ENCODE measurements at regions not wholly inside any gene's neighbourhood (a gene's known extent, or its start where the extent isn't known, plus 50 kb on each side); places are given as distances from the start of the nearest gene placed in this dataset.

DNA sequence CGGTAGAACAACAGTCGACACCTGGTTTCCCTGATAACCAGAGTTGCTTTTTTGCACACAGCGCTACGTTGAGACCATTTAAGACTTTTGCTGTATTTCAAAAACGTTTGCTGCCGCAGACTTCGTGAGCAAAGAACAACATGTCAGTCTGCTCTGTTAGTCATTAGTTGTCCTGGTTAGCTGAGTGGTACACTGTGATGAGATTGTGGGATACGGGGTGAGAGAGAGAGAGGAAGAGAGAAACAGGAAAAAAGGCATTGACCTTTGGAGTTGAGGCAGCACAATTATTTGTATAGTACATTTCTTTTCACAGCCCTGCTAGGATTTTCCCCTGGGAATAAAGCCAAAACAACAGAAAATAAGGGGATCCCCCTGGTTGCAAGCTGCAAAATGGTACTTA, 306.1 kb upstream of the WWC1 start (continued):
- TF ChIP-seq, protein P1, sequence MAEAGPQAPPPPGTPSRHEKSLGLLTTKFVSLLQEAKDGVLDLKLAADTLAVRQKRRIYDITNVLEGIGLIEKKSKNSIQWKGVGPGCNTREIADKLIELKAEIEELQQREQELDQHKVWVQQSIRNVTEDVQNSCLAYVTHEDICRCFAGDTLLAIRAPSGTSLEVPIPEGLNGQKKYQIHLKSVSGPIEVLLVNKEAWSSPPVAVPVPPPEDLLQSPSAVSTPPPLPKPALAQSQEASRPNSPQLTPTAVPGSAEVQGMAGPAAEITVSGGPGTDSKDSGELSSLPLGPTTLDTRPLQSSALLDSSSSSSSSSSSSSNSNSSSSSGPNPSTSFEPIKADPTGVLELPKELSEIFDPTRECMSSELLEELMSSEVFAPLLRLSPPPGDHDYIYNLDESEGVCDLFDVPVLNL (CRISPR knock-in tag; IDR thresholded peaks at IDR 0.05; ENCODE audit: borderline replicate concordance, low read depth), result no peak
- TF ChIP-seq ZNF416 (CRISPR knock-in tag; IDR thresholded peaks at IDR 0.05) (no peak), MXD4 (CRISPR knock-in tag; IDR thresholded peaks at IDR 0.05; ENCODE audit: borderline replicate concordance) (no peak), GRHL2 (CRISPR knock-in tag; IDR thresholded peaks at IDR 0.05; ENCODE audit: insufficient replicate concordance, severe bottlenecking) (no peak), TEAD4 (CRISPR knock-in tag; IDR thresholded peaks at IDR 0.05) (no peak)

GRCh38 chr5:167987490-167988280, 303.8 kb upstream of the WWC1 start:
- Mint-ChIP-seq H3K9me3 (no peaks in the 10 kb centered on the region), H3K27me3 (ENCODE audit: low read depth) (0 out of 2 replicates have a peak, but pooled peaks cover 3% of the 10 kb centered on the region), H3K4me1 (peaks cover 49% of the 10 kb centered on the region), H3K27ac (peak overlapping the region; percentile 78; the same call in 1 of the 2 replicates), H3K36me3 (no peaks in the 10 kb centered on the region), H3K4me3 (no peak overlapping the region)
- TF ChIP-seq, protein P2, sequence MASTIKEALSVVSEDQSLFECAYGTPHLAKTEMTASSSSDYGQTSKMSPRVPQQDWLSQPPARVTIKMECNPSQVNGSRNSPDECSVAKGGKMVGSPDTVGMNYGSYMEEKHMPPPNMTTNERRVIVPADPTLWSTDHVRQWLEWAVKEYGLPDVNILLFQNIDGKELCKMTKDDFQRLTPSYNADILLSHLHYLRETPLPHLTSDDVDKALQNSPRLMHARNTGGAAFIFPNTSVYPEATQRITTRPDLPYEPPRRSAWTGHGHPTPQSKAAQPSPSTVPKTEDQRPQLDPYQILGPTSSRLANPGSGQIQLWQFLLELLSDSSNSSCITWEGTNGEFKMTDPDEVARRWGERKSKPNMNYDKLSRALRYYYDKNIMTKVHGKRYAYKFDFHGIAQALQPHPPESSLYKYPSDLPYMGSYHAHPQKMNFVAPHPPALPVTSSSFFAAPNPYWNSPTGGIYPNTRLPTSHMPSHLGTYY (CRISPR knock-in tag; IDR thresholded peaks at IDR 0.05), result no peak
- TF ChIP-seq RELA (CRISPR knock-in tag; IDR thresholded peaks at IDR 0.05; ENCODE audit: borderline replicate concordance), result no peak
- no peak for TF ChIP-seq ZNF423 (CRISPR knock-in tag; IDR thresholded peaks at IDR 0.05)
- no peak for TF ChIP-seq HMGA2 (CRISPR knock-in tag; IDR thresholded peaks at IDR 0.05)
- TF ChIP-seq MXD4 (CRISPR knock-in tag; IDR thresholded peaks at IDR 0.05; ENCODE audit: borderline replicate concordance), result no peak
- no peak for TF ChIP-seq ZNF263 (CRISPR knock-in tag; IDR thresholded peaks at IDR 0.05; ENCODE audit: low read depth)
- TF ChIP-seq PRDM15 (CRISPR knock-in tag; IDR thresholded peaks at IDR 0.05), result no peak
- POLR2A ChIA-PET, result no interaction called here
- ATAC-seq, result peak; percentile 83
- DNase-seq (ENCODE audit: low spot score), result peak; percentile 13
- CTCF ChIA-PET, result interaction anchor here (0.6 to 1.2 kb wide), 3 partner anchors 23 to 467 kb away, joined by 3 to 7 read pairs (median 4); no protein-coding TSS in a partner anchor

DNA sequence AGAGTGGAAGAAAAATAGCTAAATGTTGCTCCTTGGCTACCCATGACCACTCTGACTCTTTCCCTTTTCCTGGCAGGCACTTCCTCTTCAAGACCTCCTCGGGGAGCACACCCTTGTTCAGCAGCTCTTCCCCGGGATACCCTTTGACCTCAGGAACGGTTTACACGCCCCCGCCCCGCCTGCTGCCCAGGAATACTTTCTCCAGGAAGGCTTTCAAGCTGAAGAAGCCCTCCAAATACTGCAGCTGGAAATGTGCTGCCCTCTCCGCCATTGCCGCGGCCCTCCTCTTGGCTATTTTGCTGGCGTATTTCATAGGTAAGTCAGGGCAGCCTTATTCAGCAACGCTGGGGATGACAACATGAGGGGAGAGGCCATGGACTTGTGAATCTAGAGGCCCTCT, 298.6 kb upstream of the WWC1 start:
- CTCF ChIA-PET, result no interaction called here
- H3K9me3 Mint-ChIP-seq, result no peaks in the 10 kb centered on the region
- H3K4me3 Mint-ChIP-seq, result no peak overlapping the region
- POLR2A ChIA-PET, result no interaction called here
- no peaks in the 10 kb centered on the region for H3K36me3 Mint-ChIP-seq
- no peak overlapping the region for H3K27ac Mint-ChIP-seq
- peaks cover 8% of the 10 kb centered on the region for H3K4me1 Mint-ChIP-seq
- H3K27me3 Mint-ChIP-seq (ENCODE audit: low read depth), result 0 out of 2 replicates have a peak, but pooled peaks cover 3% of the 10 kb centered on the region
- no peak for DNase-seq (ENCODE audit: low spot score)
- ATAC-seq, result no peak
- TF ChIP-seq TEAD1 (CRISPR knock-in tag; IDR thresholded peaks at IDR 0.05), result no peak
- TF ChIP-seq, protein P2 (CRISPR knock-in tag; IDR thresholded peaks at IDR 0.05), result no peak
- TF ChIP-seq PRRX2 (CRISPR knock-in tag; IDR thresholded peaks at IDR 0.05), result no peak
- TF ChIP-seq ZNF416 (CRISPR knock-in tag; IDR thresholded peaks at IDR 0.05), result no peak
- TF ChIP-seq, protein P3, sequence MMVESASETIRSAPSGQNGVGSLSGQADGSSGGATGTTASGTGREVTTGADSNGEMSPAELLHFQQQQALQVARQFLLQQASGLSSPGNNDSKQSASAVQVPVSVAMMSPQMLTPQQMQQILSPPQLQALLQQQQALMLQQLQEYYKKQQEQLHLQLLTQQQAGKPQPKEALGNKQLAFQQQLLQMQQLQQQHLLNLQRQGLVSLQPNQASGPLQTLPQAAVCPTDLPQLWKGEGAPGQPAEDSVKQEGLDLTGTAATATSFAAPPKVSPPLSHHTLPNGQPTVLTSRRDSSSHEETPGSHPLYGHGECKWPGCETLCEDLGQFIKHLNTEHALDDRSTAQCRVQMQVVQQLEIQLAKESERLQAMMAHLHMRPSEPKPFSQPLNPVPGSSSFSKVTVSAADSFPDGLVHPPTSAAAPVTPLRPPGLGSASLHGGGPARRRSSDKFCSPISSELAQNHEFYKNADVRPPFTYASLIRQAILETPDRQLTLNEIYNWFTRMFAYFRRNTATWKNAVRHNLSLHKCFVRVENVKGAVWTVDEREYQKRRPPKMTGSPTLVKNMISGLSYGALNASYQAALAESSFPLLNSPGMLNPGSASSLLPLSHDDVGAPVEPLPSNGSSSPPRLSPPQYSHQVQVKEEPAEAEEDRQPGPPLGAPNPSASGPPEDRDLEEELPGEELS (CRISPR knock-in tag; IDR thresholded peaks at IDR 0.05), result no peak
- TF ChIP-seq, protein P4, sequence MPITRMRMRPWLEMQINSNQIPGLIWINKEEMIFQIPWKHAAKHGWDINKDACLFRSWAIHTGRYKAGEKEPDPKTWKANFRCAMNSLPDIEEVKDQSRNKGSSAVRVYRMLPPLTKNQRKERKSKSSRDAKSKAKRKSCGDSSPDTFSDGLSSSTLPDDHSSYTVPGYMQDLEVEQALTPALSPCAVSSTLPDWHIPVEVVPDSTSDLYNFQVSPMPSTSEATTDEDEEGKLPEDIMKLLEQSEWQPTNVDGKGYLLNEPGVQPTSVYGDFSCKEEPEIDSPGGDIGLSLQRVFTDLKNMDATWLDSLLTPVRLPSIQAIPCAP (CRISPR knock-in tag; IDR thresholded peaks at IDR 0.05), result no peak
- no peak for TF ChIP-seq ZNF317 (CRISPR knock-in tag; IDR thresholded peaks at IDR 0.05; ENCODE audit: borderline replicate concordance, low read depth)
- no peak for TF ChIP-seq RELA (CRISPR knock-in tag; IDR thresholded peaks at IDR 0.05; ENCODE audit: borderline replicate concordance)
